NCI-H2081 treated with DMSO at 0.1 percent for 48 hours (cell line): ENCODE measurements at regions not wholly inside any gene's neighbourhood (a gene's known extent, or its start where the extent isn't known, plus 50 kb on each side); places are given as distances from the start of the nearest gene placed in this dataset.

ENCODE experiments used
- DNase-seq: peaks from one replicate; lab custom pipeline; 2025; lab: John Stamatoyannopoulos, UW

GRCh38 chr13:86737334-86737932 is 933.7 kb upstream of the SLITRK5 start:
- no peak for DNase-seq

- DNase-seq = no peak
These were observed 929.3 kb upstream of the SLITRK5 start for GRCh38 chr13:86741762-86742285.

GRCh38 chr13:86757236-86757978 is 913.8 kb upstream of the SLITRK5 start:
- DNase-seq = no peak

- no peak for DNase-seq
These were observed 913.1 kb upstream of the SLITRK5 start for GRCh38 chr13:86758116-86758515.

GRCh38 chr13:86760620-86761019 is 910.6 kb upstream of the SLITRK5 start:
- no peak for DNase-seq

GRCh38 chr13:86765462-86765861 is 905.7 kb upstream of the SLITRK5 start:
- DNase-seq = no peak

GRCh38 chr13:86788616-86789015 is 882.6 kb upstream of the SLITRK5 start:
- no peak for DNase-seq

- no peak for DNase-seq
These were observed 879.0 kb upstream of the SLITRK5 start for GRCh38 chr13:86792153-86792651.

GRCh38 chr13:86795858-86796257 is 875.3 kb upstream of the SLITRK5 start:
- DNase-seq = no peak

- DNase-seq = no peak
These were observed 860.8 kb upstream of the SLITRK5 start for GRCh38 chr13:86810361-86810760.

GRCh38 chr13:86813198-86813597 is 858.0 kb upstream of the SLITRK5 start:
- no peak for DNase-seq

GRCh38 chr13:86825410-86825809 is 845.8 kb upstream of the SLITRK5 start:
- no peak for DNase-seq

GRCh38 chr13:86826232-86826631 is 844.9 kb upstream of the SLITRK5 start:
- no peak for DNase-seq

GRCh38 chr13:86830046-86830445 is 841.1 kb upstream of the SLITRK5 start:
- DNase-seq = no peak

GRCh38 chr13:86831084-86831483 is 840.1 kb upstream of the SLITRK5 start:
- no peak for DNase-seq

- peak; percentile 0 for DNase-seq
These were observed 832.6 kb upstream of the SLITRK5 start for GRCh38 chr13:86838411-86839120.

- no peak for DNase-seq
These were observed 832.0 kb upstream of the SLITRK5 start for GRCh38 chr13:86839221-86839620.

GRCh38 chr13:86840250-86841191 is 830.6 kb upstream of the SLITRK5 start:
- DNase-seq = no peak

- DNase-seq = no peak
These were observed 829.9 kb upstream of the SLITRK5 start for GRCh38 chr13:86841264-86841663.

- no peak for DNase-seq
These were observed 824.7 kb upstream of the SLITRK5 start for GRCh38 chr13:86846501-86846900.

- DNase-seq = no peak
These were observed 822.5 kb upstream of the SLITRK5 start for GRCh38 chr13:86848716-86849115.

GRCh38 chr13:86856991-86857390 is 814.2 kb upstream of the SLITRK5 start:
- DNase-seq = no peak
